Smooth muscle cell (in vitro differentiated cells): ENCODE measurements at regions not wholly inside any gene's neighbourhood (a gene's known extent, or its start where the extent isn't known, plus 50 kb on each side); places are given as distances from the start of the nearest gene placed in this dataset.

ENCODE experiments used
- DNase-seq: peaks from one replicate; lab custom pipeline; 2025; ENCODE audit not compliant: unreplicated experiment; lab: John Stamatoyannopoulos, UW
- H2AFZ ChIP-seq: fragments of 200-600 bp; sonication (generic); 2 replicates; pipeline ENCODE4 v1.6.0; 2016; ENCODE audit warnings: antibody characterized with exemption, low read depth, mild to moderate bottlenecking
- H3F3A ChIP-seq: fragments of 200-600 bp; sonication (generic); 2 replicates; pipeline ENCODE4 v1.6.0; 2017; ENCODE audit warnings: antibody characterized with exemption, low read depth
- H3K27ac ChIP-seq: fragments of 200-600 bp; sonication (generic); 2 replicates; pipeline ENCODE4 v1.5.1; 2016; ENCODE audit warnings: low read depth, mild to moderate bottlenecking
- H3K27me3 ChIP-seq: fragments of 200-600 bp; sonication (generic); 2 replicates; pipeline ENCODE4 v1.6.1; 2016; ENCODE audit warnings: low read depth, mild to moderate bottlenecking
- H3K36me3 ChIP-seq: fragments of 200-600 bp; sonication (generic); 2 replicates; pipeline ENCODE4 v1.5.1; 2016; ENCODE audit warnings: low read depth
- H3K4me1 ChIP-seq: fragments of 200-600 bp; sonication (generic); 2 replicates; pipeline ENCODE4 v1.5.1; 2016; ENCODE audit warnings: low read depth
- H3K4me2 ChIP-seq: fragments of 200-600 bp; sonication (generic); 2 replicates; pipeline ENCODE4 v1.6.0; 2016; ENCODE audit warnings: mild to moderate bottlenecking
- H3K4me3 ChIP-seq: fragments of 200-600 bp; sonication (generic); 2 replicates; pipeline ENCODE4 v1.5.1; 2016; ENCODE audit warnings: mild to moderate bottlenecking
- H3K79me2 ChIP-seq: fragments of 200-600 bp; sonication (generic); 2 replicates; pipeline ENCODE4 v1.6.0; 2016; ENCODE audit warnings: low read depth, mild to moderate bottlenecking
- H3K9ac ChIP-seq: fragments of 200-600 bp; sonication (generic); 2 replicates; pipeline ENCODE4 v1.6.0; 2016; ENCODE audit warnings: low read depth
- H3K9me3 ChIP-seq: fragments of 200-600 bp; sonication (generic); replicated peaks from 2 replicates; pipeline ENCODE4 v1.5.1; 2016; ENCODE audit warnings: low read depth
- H4K20me1 ChIP-seq: fragments of 200-600 bp; sonication (generic); 2 replicates; pipeline ENCODE4 v1.6.0; 2016; ENCODE audit warnings: low read depth
- CTCF ChIP-seq: fragments of 200-600 bp; sonication (generic); IDR thresholded peaks from 2 replicates; pipeline ENCODE4 v1.5.1; 2017; ENCODE audit warnings: borderline replicate concordance, mild to moderate bottlenecking, antibody characterized with exemption; ENCODE audit not compliant: insufficient read depth, poor library complexity, severe bottlenecking
- WGBS: methylation state at CpG from one replicate; pipeline ENCODE4 v1.1.7; 2016; ENCODE audit warnings: low lambda C conversion rate; 5-methylcytosine and 5-hydroxymethylcytosine counted together

- no peak overlapping the region for H3K4me2 ChIP-seq
- no peak overlapping the region for H3K4me3 ChIP-seq
- no peaks in the 10 kb centered on the region for H3F3A ChIP-seq
- 84% methylated on average over 4 of the region's 4 CpGs for WGBS
- no peaks in the 10 kb centered on the region for H3K4me1 ChIP-seq
- H3K36me3 ChIP-seq = no peaks in the 10 kb centered on the region
- no peak for TF ChIP-seq CTCF
- no peak overlapping the region for H2AFZ ChIP-seq
- H4K20me1 ChIP-seq = no peaks in the 10 kb centered on the region
- H3K9ac ChIP-seq = no peak overlapping the region
- no peak overlapping the region for H3K27ac ChIP-seq
- H3K9me3 ChIP-seq = no peaks in the 10 kb centered on the region
- no peaks in the 10 kb centered on the region for H3K27me3 ChIP-seq
- DNase-seq = no peak
- H3K79me2 ChIP-seq = no peaks in the 10 kb centered on the region
Measured at GRCh38 chr16:51508490-51509212, 357.6 kb upstream of the SALL1 start.

- Histone ChIP-seq H3K9ac (no peak overlapping the region), H3K4me1 (no peaks in the 10 kb centered on the region), H3K36me3 (no peaks in the 10 kb centered on the region), H3K9me3 (no peaks in the 10 kb centered on the region), H3K27me3 (no peaks in the 10 kb centered on the region), H3K79me2 (no peaks in the 10 kb centered on the region), H2AFZ (no peak overlapping the region), H3K27ac (no peak overlapping the region), H3K4me2 (no peak overlapping the region), H3K4me3 (no peak overlapping the region), H4K20me1 (no peaks in the 10 kb centered on the region), H3F3A (no peaks in the 10 kb centered on the region)
- 94% methylated on average over 4 of the region's 4 CpGs for WGBS
- no peak for DNase-seq
- no peak for TF ChIP-seq CTCF
Measured at GRCh38 chr16:51507286-51507685, 356.2 kb upstream of the SALL1 start.

GRCh38 chr16:51500306-51500705, 349.2 kb upstream of the SALL1 start:
- no peaks in the 10 kb centered on the region for H3K27me3 ChIP-seq
- no peaks in the 10 kb centered on the region for H3K79me2 ChIP-seq
- whole genome bisulfite sequencing = 0% methylated on average over 1 of the region's 1 CpG
- H3K4me2 ChIP-seq = no peak overlapping the region
- H3K27ac ChIP-seq = no peak overlapping the region
- TF ChIP-seq CTCF = no peak
- no peak overlapping the region for H2AFZ ChIP-seq
- no peaks in the 10 kb centered on the region for H3K4me1 ChIP-seq
- no peaks in the 10 kb centered on the region for H3K36me3 ChIP-seq
- no peak overlapping the region for H3K9ac ChIP-seq
- H4K20me1 ChIP-seq = no peaks in the 10 kb centered on the region
- no peak for DNase-seq
- no peaks in the 10 kb centered on the region for H3F3A ChIP-seq
- H3K9me3 ChIP-seq = no peaks in the 10 kb centered on the region
- H3K4me3 ChIP-seq = no peak overlapping the region
